ENCODE measurements at regions not wholly inside any gene's neighbourhood (a gene's known extent, or its start where the extent isn't known, plus 50 kb on each side); places are given as distances from the start of the nearest gene placed in this dataset.

DNA sequence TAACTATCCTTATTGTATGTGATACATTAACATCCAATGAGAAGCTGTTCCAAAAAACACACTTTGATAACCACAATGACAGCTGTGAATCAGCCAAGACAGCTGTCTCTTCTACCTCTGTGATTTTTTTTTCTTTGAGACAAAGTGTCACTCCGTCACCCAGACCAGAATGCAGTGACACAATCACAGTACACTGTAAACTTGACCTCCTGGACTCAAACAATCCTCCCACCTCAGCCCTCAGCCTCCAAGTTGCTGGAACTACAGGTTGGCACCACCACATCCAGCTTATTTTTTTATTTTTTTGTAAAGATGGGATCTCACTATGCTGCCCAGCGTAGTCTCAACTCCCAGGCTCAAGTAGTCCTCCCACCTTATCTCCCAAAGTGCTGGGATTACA lies 73.5 kb upstream of the TMCO5A start:
- Histone ChIP-seq H3K27me3 (ENCODE audit: control insufficient read depth in 2 of 2, insufficient read depth in 2 of 2, low read length in 2 of 2) (no peaks in the 10 kb centered on the region), H3K9ac (ENCODE audit: low read depth in 1 of 2, low read length in 2 of 2) (no peak overlapping the region), H3K4me3 (ENCODE audit: low read length in 2 of 2) (no peak overlapping the region), H3K27ac (ENCODE audit: low read depth in 2 of 2, low read length in 2 of 2) (no peak overlapping the region), H3K4me1 (ENCODE audit: control insufficient read depth in 2 of 2, insufficient read depth in 2 of 2, low read length in 2 of 2) (no peaks in the 10 kb centered on the region), H3K9me3 (ENCODE audit: control insufficient read depth in 2 of 2, low read length in 2 of 2) (no peaks in the 10 kb centered on the region), H3K36me3 (ENCODE audit: control insufficient read depth in 2 of 2, insufficient read depth in 2 of 2, low read length in 2 of 2) (no peaks in the 10 kb centered on the region)

DNA sequence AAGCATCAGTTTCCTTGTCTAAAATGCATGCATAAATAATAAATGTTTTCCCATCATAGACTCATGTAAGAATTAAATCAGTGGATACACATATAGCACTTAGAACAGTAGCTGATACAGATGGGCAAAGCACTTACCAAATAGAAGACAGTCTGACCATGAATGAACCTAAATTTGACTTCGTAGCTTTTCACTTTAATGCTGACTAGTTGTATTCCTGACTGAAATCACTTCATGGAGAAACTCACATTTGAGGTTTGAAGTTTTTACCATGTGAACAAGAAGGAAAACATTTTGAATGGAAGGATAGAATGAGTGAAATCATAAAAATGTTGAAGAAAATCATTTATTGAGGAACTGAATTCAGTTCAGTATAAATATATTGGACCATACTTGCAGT lies 68.8 kb upstream of the TMCO5A start:
- Histone ChIP-seq H3K27ac (ENCODE audit: low read depth in 2 of 2, low read length in 2 of 2) (no peak overlapping the region), H3K4me1 (ENCODE audit: control insufficient read depth in 2 of 2, insufficient read depth in 2 of 2, low read length in 2 of 2) (no peaks in the 10 kb centered on the region), H3K9me3 (ENCODE audit: control insufficient read depth in 2 of 2, low read length in 2 of 2) (no peaks in the 10 kb centered on the region), H3K36me3 (ENCODE audit: control insufficient read depth in 2 of 2, insufficient read depth in 2 of 2, low read length in 2 of 2) (no peaks in the 10 kb centered on the region), H3K9ac (ENCODE audit: low read depth in 1 of 2, low read length in 2 of 2) (no peak overlapping the region), H3K4me3 (ENCODE audit: low read length in 2 of 2) (no peak overlapping the region), H3K27me3 (ENCODE audit: control insufficient read depth in 2 of 2, insufficient read depth in 2 of 2, low read length in 2 of 2) (no peaks in the 10 kb centered on the region)

DNA sequence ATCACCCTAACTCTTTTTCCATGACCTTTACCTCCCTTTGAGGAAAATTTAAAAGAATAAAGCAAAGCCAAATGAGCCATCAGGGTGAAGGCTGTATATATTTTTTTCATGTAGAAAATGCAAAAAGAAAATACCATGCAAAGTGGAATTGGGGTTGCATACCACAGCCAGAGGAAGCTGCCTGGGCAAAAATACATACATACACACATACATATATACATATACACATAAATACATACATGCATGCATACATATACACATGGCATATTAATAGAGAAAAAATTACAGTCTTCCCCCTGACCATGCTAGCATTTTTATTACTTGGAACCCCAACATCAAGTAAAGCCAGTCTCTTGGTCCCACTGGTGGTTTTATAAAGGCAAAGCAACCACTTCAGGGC lies 63.7 kb upstream of the TMCO5A start:
- Histone ChIP-seq H3K4me1 (ENCODE audit: control insufficient read depth in 2 of 2, insufficient read depth in 2 of 2, low read length in 2 of 2) (no peaks in the 10 kb centered on the region), H3K4me3 (ENCODE audit: low read length in 2 of 2) (no peak overlapping the region), H3K27me3 (ENCODE audit: control insufficient read depth in 2 of 2, insufficient read depth in 2 of 2, low read length in 2 of 2) (peaks cover 0 to 5% of the 10 kb centered on the region in 2 donors), H3K36me3 (ENCODE audit: control insufficient read depth in 2 of 2, insufficient read depth in 2 of 2, low read length in 2 of 2) (no peaks in the 10 kb centered on the region), H3K27ac (ENCODE audit: low read depth in 2 of 2, low read length in 2 of 2) (no peak overlapping the region), H3K9ac (ENCODE audit: low read depth in 1 of 2, low read length in 2 of 2) (no peak overlapping the region), H3K9me3 (ENCODE audit: control insufficient read depth in 2 of 2, low read length in 2 of 2) (no peaks in the 10 kb centered on the region)

DNA sequence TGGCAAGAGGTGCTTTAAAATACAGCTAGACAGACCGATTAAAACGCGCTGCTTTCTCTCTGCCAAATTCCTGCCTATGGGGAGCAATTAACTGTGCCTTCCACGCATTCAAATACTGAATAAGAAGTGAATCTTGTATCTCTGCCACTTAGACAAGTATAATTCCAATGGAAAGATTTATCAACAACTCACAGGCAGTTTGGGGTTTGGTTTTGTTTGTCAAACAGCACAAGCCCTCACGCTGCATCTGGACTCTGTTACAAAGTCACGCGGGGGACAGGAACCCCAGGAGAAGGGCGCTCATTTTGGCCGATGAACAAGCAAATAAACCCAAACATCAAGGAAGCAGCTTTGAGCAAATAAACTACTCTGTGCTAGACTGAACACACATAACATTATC lies 61.8 kb upstream of the TMCO5A start:
- Histone ChIP-seq H3K9ac (ENCODE audit: low read depth in 1 of 2, low read length in 2 of 2) (no peak overlapping the region), H3K36me3 (ENCODE audit: control insufficient read depth in 2 of 2, insufficient read depth in 2 of 2, low read length in 2 of 2) (no peaks in the 10 kb centered on the region), H3K9me3 (ENCODE audit: control insufficient read depth in 2 of 2, low read length in 2 of 2) (no peaks in the 10 kb centered on the region), H3K4me1 (ENCODE audit: control insufficient read depth in 2 of 2, insufficient read depth in 2 of 2, low read length in 2 of 2) (no peaks in the 10 kb centered on the region), H3K27ac (ENCODE audit: low read depth in 2 of 2, low read length in 2 of 2) (no peak overlapping the region), H3K27me3 (ENCODE audit: control insufficient read depth in 2 of 2, insufficient read depth in 2 of 2, low read length in 2 of 2) (peaks cover 0 to 5% of the 10 kb centered on the region in 2 donors), H3K4me3 (ENCODE audit: low read length in 2 of 2) (no peak overlapping the region)

DNA sequence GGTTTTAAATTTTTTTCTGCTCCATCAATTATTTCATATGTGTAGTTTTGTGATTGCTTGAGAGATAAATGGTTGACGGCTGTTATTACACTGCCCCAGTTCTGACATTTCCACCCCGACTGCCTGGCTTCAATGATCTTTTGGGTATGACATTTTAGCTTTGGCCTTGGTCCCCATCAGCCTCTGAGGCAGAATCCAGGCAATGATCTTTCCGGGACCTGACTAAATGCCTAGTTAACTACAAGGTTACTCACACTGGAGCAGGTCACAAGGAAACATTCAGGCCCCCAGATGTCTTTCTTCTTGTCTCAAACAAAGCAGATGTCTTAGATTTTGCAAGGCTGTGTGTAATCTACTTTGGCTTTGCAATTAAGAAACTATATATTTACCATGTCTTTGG lies 61.1 kb upstream of the TMCO5A start:
- H3K27ac ChIP-seq (ENCODE audit: low read depth in 2 of 2, low read length in 2 of 2) = no peak overlapping the region

DNA sequence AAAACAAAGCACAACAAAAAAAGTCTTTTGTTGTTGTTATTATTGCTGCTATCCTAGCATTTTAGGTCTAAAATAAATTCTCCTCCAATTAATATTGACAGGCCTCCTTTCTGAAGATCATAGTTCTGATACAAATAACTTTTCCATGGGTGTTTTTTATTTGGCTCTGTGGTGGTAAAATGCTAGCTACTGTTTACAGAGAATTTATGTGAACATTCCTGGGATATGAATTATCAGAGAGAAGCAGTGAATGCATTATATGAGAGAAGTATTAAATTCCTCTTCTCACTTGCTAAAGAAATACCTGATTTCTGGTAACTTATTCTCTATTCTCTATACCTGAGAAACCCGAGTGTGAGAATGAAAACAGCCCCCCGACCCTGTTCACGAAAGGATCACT lies 57.5 kb upstream of the TMCO5A start:
- peaks cover 0 to 4% of the 10 kb centered on the region in 2 donors for H3K27me3 ChIP-seq (ENCODE audit: control insufficient read depth in 2 of 2, insufficient read depth in 2 of 2, low read length in 2 of 2)
- no peaks in the 10 kb centered on the region for H3K36me3 ChIP-seq (ENCODE audit: control insufficient read depth in 2 of 2, insufficient read depth in 2 of 2, low read length in 2 of 2)
- no peaks in the 10 kb centered on the region for H3K9me3 ChIP-seq (ENCODE audit: control insufficient read depth in 2 of 2, low read length in 2 of 2)
- H3K4me3 ChIP-seq (ENCODE audit: low read length in 2 of 2) = no peak overlapping the region
- no peak overlapping the region for H3K27ac ChIP-seq (ENCODE audit: low read depth in 2 of 2, low read length in 2 of 2)
- H3K9ac ChIP-seq (ENCODE audit: low read depth in 1 of 2, low read length in 2 of 2) = no peak overlapping the region
- H3K4me1 ChIP-seq (ENCODE audit: control insufficient read depth in 2 of 2, insufficient read depth in 2 of 2, low read length in 2 of 2) = no peaks in the 10 kb centered on the region

More for the DNA sequence above, 61.1 kb upstream of the TMCO5A start:
- Histone ChIP-seq H3K36me3 (ENCODE audit: control insufficient read depth in 2 of 2, insufficient read depth in 2 of 2, low read length in 2 of 2) (no peaks in the 10 kb centered on the region), H3K4me1 (ENCODE audit: control insufficient read depth in 2 of 2, insufficient read depth in 2 of 2, low read length in 2 of 2) (no peaks in the 10 kb centered on the region), H3K27me3 (ENCODE audit: control insufficient read depth in 2 of 2, insufficient read depth in 2 of 2, low read length in 2 of 2) (peaks cover 0 to 5% of the 10 kb centered on the region in 2 donors), H3K9ac (ENCODE audit: low read depth in 1 of 2, low read length in 2 of 2) (no peak overlapping the region), H3K4me3 (ENCODE audit: low read length in 2 of 2) (no peak overlapping the region), H3K9me3 (ENCODE audit: control insufficient read depth in 2 of 2, low read length in 2 of 2) (no peaks in the 10 kb centered on the region)

DNA sequence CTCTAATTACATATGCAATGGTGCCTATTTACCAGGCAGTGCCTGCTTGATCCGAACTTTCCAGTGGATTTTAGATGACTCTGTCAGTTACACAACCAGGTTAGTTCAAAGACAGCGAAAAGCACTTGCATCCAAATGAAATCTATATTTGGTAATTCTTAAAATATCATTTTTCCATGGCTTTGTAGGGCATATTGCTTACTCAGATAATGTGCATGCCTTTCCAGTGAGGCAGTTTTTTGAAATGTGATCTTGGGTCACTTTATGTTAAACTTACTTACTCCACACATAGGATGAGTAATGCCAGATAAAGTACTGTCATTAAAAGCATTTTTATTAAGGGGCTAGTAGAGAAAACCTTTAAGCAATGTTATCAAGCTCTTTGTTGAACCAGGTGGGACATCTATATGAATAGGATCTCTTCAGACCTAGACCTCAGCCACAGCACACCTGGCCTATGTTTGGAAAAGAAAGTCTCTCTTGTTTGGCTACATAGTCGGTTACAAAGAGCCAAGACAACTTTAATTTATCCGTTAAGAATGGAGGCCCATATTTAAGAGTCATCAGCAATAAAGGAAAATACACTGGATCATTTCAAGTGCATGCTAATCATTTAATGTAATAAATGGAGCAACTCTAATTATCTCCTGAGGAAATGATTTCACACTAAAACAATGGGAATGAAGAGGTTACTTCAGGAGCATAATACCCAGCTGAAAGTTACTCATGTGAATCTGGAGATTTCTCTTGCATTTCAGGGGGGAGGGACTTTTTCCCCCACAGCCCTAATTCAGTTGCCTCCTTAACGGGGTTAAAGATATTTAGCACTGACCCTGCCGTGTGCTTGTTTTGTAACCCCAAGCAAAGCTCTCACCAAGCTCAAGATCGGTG lies 56.3 kb upstream of the TMCO5A start:
- Histone ChIP-seq H3K36me3 (ENCODE audit: control insufficient read depth in 2 of 2, insufficient read depth in 2 of 2, low read length in 2 of 2) (no peaks in the 10 kb centered on the region), H3K9me3 (ENCODE audit: control insufficient read depth in 2 of 2, low read length in 2 of 2) (no peaks in the 10 kb centered on the region), H3K4me1 (ENCODE audit: control insufficient read depth in 2 of 2, insufficient read depth in 2 of 2, low read length in 2 of 2) (no peaks in the 10 kb centered on the region), H3K4me3 (ENCODE audit: low read length in 2 of 2) (no peak overlapping the region), H3K9ac (ENCODE audit: low read depth in 1 of 2, low read length in 2 of 2) (no peak overlapping the region), H3K27ac (ENCODE audit: low read depth in 2 of 2, low read length in 2 of 2) (no peak overlapping the region), H3K27me3 (ENCODE audit: control insufficient read depth in 2 of 2, insufficient read depth in 2 of 2, low read length in 2 of 2) (no peaks in the 10 kb centered on the region)

DNA sequence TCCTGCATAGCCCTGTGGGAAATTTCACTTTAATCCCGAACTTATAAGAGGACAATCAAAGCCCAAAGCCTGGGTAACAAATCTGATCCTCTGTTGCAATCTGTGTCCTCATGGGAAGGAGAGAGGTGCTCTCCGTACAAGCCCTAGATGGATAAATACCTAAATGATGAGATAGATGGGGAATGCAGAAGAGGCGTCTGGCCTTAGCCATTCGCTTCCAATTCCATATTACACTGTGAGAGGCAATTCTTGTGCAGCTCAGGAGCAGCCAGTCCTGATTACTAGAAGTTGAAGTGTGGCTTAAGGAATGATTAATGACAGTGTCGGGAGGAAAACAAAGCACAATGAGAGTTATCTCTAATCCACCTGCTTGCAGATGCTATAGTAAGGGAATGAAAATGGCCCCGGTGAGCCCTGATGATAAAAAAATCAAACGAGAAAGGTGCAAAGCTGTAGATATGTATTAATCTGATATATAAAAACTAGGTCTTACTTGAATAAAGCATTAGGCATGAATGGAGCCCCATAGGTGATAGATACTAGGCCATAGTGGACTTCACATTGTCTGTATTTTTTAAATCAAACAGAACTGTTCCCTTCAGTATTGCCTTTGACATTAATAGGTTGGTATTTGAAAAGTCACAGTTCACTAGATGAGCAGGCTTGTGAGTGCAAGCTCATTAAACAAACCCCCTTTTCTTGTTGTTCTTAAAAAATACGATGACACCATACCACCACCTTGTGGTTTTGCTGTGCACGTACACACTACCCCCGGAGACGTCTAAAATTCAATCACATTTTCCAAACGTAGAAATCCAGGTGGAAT lies 54.2 kb upstream of the TMCO5A start:
- no peaks in the 10 kb centered on the region for H3K4me1 ChIP-seq (ENCODE audit: control insufficient read depth in 2 of 2, insufficient read depth in 2 of 2, low read length in 2 of 2)
- no peak overlapping the region for H3K4me3 ChIP-seq (ENCODE audit: low read length in 2 of 2)
- no peaks in the 10 kb centered on the region for H3K9me3 ChIP-seq (ENCODE audit: control insufficient read depth in 2 of 2, low read length in 2 of 2)
- H3K9ac ChIP-seq (ENCODE audit: low read depth in 1 of 2, low read length in 2 of 2) = no peak overlapping the region
- H3K27ac ChIP-seq (ENCODE audit: low read depth in 2 of 2, low read length in 2 of 2) = no peak overlapping the region
- H3K36me3 ChIP-seq (ENCODE audit: control insufficient read depth in 2 of 2, insufficient read depth in 2 of 2, low read length in 2 of 2) = no peaks in the 10 kb centered on the region
- H3K27me3 ChIP-seq (ENCODE audit: control insufficient read depth in 2 of 2, insufficient read depth in 2 of 2, low read length in 2 of 2) = no peaks in the 10 kb centered on the region

DNA sequence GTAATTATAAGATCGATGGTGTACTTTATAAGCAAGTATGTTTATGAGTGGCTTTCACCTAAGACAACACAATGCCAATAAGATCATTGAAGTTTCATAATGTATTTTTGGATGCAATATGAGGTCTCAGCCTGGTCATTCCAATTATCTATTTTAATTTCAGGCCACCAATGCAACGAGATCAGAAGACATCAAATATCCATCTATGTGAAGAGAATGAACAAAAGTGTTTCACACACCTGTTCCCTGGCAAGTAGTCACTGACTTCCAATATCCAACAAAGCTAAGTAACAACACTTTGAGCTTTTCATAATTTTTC lies 53.6 kb upstream of the TMCO5A start:
- Histone ChIP-seq H3K27me3 (ENCODE audit: control insufficient read depth in 2 of 2, insufficient read depth in 2 of 2, low read length in 2 of 2) (no peaks in the 10 kb centered on the region), H3K27ac (ENCODE audit: low read depth in 2 of 2, low read length in 2 of 2) (no peak overlapping the region), H3K36me3 (ENCODE audit: control insufficient read depth in 2 of 2, insufficient read depth in 2 of 2, low read length in 2 of 2) (no peaks in the 10 kb centered on the region), H3K4me3 (ENCODE audit: low read length in 2 of 2) (no peak overlapping the region), H3K4me1 (ENCODE audit: control insufficient read depth in 2 of 2, insufficient read depth in 2 of 2, low read length in 2 of 2) (no peaks in the 10 kb centered on the region), H3K9me3 (ENCODE audit: control insufficient read depth in 2 of 2, low read length in 2 of 2) (no peaks in the 10 kb centered on the region), H3K9ac (ENCODE audit: low read depth in 1 of 2, low read length in 2 of 2) (no peak overlapping the region)

DNA sequence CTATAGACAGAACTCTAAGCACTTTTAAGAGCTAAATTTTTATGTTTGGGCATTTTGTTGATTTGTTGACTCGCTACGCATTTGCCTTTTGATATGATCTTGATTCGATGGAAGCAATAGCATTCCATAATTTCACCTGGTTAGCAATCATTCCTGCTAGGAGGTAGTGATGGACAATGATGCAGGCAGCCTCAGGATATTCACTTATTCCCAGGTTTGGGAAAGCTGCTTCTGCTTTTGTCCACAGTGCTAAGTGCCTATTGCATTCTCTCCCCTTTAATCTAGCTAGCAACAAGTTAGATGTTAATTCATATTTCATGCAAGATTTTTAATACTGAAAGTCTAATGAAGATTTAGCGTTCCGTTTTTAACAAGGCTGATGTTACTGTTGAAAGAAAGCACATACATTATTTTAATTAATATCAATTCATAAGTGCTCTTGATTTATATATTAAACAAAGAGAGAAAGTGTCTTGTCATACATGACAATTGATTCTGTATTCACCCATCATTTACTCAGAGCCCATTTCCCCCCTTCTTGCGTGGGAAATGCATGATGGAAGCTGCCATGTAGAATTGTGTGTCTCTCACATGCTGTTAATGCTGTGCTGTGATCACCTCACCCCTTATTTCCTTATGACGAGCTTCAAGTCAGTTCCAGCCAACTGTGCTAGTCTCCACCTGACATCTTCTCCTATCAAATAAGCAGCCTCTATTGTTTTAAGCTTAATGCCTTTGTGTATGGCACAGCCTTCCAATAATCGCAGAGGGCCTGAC lies 53.0 kb upstream of the TMCO5A start:
- H3K9ac ChIP-seq (ENCODE audit: low read depth in 1 of 2, low read length in 2 of 2) = no peak overlapping the region
- no peaks in the 10 kb centered on the region for H3K27me3 ChIP-seq (ENCODE audit: control insufficient read depth in 2 of 2, insufficient read depth in 2 of 2, low read length in 2 of 2)
- no peak overlapping the region for H3K27ac ChIP-seq (ENCODE audit: low read depth in 2 of 2, low read length in 2 of 2)
- H3K4me3 ChIP-seq (ENCODE audit: low read length in 2 of 2) = no peak overlapping the region
- no peaks in the 10 kb centered on the region for H3K36me3 ChIP-seq (ENCODE audit: control insufficient read depth in 2 of 2, insufficient read depth in 2 of 2, low read length in 2 of 2)
- no peaks in the 10 kb centered on the region for H3K9me3 ChIP-seq (ENCODE audit: control insufficient read depth in 2 of 2, low read length in 2 of 2)
- no peaks in the 10 kb centered on the region for H3K4me1 ChIP-seq (ENCODE audit: control insufficient read depth in 2 of 2, insufficient read depth in 2 of 2, low read length in 2 of 2)

All from mucosa of rectum (tissue), 2 donors.